Endothelial cell (in vitro differentiated cells): ENCODE measurements at regions not wholly inside any gene's neighbourhood (a gene's known extent, or its start where the extent isn't known, plus 50 kb on each side); places are given as distances from the start of the nearest gene placed in this dataset.

ENCODE experiments used
- DNase-seq: peaks from one replicate; pipeline ENCODE4 v3.0.0; 2021; ENCODE audit warnings: low spot score
- H3K27ac Mint-ChIP-seq: one replicate; pipeline ENCODE4 v1.8.0; 2021; ENCODE audit warnings: mixed read lengths, inconsistent platforms; ENCODE audit not compliant: unreplicated experiment
- H3K27me3 Mint-ChIP-seq: one replicate; pipeline ENCODE4 v1.8.0; 2021; ENCODE audit warnings: mild to moderate bottlenecking, moderate library complexity, mixed read lengths, inconsistent platforms; ENCODE audit not compliant: unreplicated experiment
- H3K36me3 Mint-ChIP-seq: one replicate; pipeline ENCODE4 v1.8.0; 2021; ENCODE audit warnings: mild to moderate bottlenecking, low read depth, mixed read lengths, inconsistent platforms; ENCODE audit not compliant: unreplicated experiment
- H3K4me1 Mint-ChIP-seq: one replicate; pipeline ENCODE4 v1.8.0; 2021; ENCODE audit warnings: mild to moderate bottlenecking, mixed read lengths, inconsistent platforms; ENCODE audit not compliant: unreplicated experiment
- H3K4me3 Mint-ChIP-seq: one replicate; pipeline ENCODE4 v1.8.0; 2021; ENCODE audit warnings: mild to moderate bottlenecking, mixed read lengths, inconsistent platforms; ENCODE audit not compliant: unreplicated experiment
- H3K9me3 Mint-ChIP-seq: one replicate; pipeline ENCODE4 v1.8.0; 2021; ENCODE audit warnings: mixed read lengths, inconsistent platforms; ENCODE audit not compliant: unreplicated experiment
- TF ChIP-seq, protein P1 (sequence below): fragments of 200-600 bp; sonication (generic); IDR thresholded peaks from one replicate; pipeline ENCODE4 v1.5.0; 2021; ENCODE audit warnings: antibody characterized with exemption; ENCODE audit not compliant: unreplicated experiment

DNA sequence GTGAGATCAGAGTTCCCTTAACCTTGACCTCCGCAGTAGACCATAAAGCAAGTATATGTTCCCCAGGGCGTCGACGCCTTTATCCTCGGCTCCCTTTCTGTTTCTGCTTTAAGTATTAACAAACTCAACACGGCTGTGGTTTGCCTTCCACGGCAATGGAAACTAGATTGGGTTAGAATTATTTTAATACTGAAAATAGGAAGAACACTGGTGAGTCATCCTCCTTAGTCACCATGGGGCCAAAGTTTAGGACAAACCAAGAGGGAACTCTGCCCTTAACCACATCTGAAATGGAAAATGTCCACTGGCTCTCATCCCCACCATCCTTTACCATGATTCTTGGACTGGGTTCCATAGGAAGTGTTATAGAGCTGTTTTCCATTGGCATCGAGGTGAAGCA is 386.1 kb downstream of the ACTL7B start:
- DNase-seq, result no peak

DNA sequence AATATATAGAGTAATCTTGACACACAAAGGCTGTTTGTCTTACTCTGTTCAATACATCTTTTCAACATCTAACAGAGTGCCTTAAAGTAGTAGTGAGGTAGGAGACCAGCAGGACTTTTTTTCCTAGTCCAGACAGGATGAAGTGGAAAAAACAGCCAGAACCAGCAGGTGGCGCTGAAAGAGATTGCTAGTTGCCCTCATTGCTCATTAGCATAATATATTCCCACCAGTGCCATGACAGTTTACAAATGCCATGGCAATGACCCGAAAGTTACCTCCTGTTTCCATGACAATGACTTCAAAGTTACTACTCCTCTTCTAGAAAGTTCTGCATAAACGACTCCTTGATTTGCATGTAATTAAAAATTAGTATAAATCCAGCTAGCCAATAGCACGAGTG is 387.4 kb downstream of the ACTL7B start:
- no peaks in the 10 kb centered on the region for H3K4me1 Mint-ChIP-seq

More for the DNA sequence above, 386.1 kb downstream of the ACTL7B start:
- Mint-ChIP-seq H3K27me3 (no peaks in the 10 kb centered on the region), H3K36me3 (no peaks in the 10 kb centered on the region), H3K27ac (no peak overlapping the region), H3K4me3 (no peak overlapping the region), H3K9me3 (no peaks in the 10 kb centered on the region), H3K4me1 (no peaks in the 10 kb centered on the region)
- TF ChIP-seq, protein P1, sequence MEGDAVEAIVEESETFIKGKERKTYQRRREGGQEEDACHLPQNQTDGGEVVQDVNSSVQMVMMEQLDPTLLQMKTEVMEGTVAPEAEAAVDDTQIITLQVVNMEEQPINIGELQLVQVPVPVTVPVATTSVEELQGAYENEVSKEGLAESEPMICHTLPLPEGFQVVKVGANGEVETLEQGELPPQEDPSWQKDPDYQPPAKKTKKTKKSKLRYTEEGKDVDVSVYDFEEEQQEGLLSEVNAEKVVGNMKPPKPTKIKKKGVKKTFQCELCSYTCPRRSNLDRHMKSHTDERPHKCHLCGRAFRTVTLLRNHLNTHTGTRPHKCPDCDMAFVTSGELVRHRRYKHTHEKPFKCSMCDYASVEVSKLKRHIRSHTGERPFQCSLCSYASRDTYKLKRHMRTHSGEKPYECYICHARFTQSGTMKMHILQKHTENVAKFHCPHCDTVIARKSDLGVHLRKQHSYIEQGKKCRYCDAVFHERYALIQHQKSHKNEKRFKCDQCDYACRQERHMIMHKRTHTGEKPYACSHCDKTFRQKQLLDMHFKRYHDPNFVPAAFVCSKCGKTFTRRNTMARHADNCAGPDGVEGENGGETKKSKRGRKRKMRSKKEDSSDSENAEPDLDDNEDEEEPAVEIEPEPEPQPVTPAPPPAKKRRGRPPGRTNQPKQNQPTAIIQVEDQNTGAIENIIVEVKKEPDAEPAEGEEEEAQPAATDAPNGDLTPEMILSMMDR, result no peak

DNA sequence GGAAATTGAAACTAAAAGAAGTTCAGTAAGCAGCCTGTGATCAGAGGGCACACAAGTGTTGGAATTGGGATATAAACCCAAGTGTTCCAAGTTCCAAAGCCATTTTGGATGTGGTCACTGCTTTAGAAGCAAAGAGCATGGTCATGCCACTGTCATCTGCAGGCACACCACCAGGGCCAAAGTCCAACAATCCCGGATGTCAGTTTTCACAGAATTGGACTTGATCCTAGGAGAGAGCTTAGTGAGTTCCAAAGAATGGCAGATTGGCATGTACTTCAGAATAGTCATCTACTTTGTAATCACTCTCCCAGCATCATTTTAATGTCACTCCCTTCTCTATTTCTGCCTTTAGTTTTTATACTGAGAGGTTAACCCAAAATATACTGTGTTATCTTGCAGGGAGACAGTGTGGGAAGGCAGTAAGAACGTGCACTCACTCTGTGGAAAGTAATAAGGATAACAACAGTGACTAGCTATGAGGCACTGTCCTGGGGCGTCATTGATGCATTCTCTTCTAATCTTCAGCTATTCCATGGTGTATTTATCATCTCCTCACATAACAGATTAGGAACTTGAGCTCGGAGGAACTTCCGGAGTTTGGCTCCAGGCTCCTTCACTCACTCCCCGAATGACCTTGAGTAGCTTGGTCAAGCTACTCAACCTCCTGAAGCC is 388.0 kb downstream of the ACTL7B start:
- Mint-ChIP-seq H3K36me3 (no peaks in the 10 kb centered on the region), H3K4me3 (no peak overlapping the region), H3K27ac (no peak overlapping the region), H3K9me3 (no peaks in the 10 kb centered on the region), H3K27me3 (no peaks in the 10 kb centered on the region), H3K4me1 (no peaks in the 10 kb centered on the region)
- no peak for DNase-seq
- TF ChIP-seq, protein P1, result no peak

More for the DNA sequence above, 387.4 kb downstream of the ACTL7B start:
- no peak overlapping the region for H3K27ac Mint-ChIP-seq
- H3K27me3 Mint-ChIP-seq, result no peaks in the 10 kb centered on the region
- H3K9me3 Mint-ChIP-seq, result no peaks in the 10 kb centered on the region
- TF ChIP-seq, protein P1, result peak; percentile 60
- no peaks in the 10 kb centered on the region for H3K36me3 Mint-ChIP-seq
- no peak overlapping the region for H3K4me3 Mint-ChIP-seq
- DNase-seq, result peak; percentile 56

DNA sequence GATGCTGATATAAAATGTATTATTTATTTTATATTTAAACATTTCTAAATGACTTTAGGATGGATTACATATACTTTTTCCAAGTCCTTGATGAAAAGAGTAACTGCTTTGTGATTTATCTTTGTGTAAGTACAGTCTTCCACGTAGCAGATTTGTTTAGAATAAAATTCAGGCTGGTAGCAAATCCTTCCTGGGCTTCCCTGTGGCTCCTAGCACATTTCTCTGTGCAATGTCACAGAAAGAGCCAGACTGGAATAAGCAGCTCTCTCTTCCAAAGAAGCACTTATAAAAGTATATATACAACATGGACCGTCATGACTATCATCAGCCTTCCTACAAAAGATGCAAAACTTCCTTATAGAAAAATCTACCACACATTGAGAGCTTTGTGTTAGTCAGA is 388.6 kb downstream of the ACTL7B start:
- no peaks in the 10 kb centered on the region for H3K27me3 Mint-ChIP-seq
- no peaks in the 10 kb centered on the region for H3K9me3 Mint-ChIP-seq
- no peak overlapping the region for H3K27ac Mint-ChIP-seq
- no peaks in the 10 kb centered on the region for H3K36me3 Mint-ChIP-seq
- no peak for DNase-seq
- no peak overlapping the region for H3K4me3 Mint-ChIP-seq
- TF ChIP-seq, protein P1, result no peak
- no peaks in the 10 kb centered on the region for H3K4me1 Mint-ChIP-seq

DNA sequence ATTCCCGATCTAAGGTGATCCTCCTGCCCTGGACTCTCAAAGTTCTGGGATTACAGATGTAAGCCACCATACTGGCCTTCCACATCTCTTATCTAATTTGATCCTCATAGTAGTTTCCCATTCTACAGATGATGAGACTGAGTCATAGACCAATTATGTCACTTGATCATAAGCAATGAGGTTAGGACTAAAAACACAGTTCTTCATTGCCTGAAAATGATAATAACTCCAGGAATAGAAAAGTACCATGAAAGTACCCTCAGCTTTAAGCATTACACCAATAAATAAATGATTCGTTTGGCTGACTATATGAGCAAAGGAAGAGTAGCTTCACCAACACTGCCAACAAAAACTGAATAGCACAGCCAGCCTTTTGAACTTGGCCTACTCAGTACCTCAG is 389.5 kb downstream of the ACTL7B start:
- Mint-ChIP-seq H3K4me3 (no peak overlapping the region), H3K36me3 (no peaks in the 10 kb centered on the region), H3K4me1 (no peaks in the 10 kb centered on the region), H3K27me3 (no peaks in the 10 kb centered on the region), H3K27ac (no peak overlapping the region), H3K9me3 (no peaks in the 10 kb centered on the region)
- TF ChIP-seq, protein P1, result no peak
- no peak for DNase-seq
